ENCODE measurements at regions not wholly inside any gene's neighbourhood (a gene's known extent, or its start where the extent isn't known, plus 50 kb on each side); places are given as distances from the start of the nearest gene placed in this dataset.

DNA sequence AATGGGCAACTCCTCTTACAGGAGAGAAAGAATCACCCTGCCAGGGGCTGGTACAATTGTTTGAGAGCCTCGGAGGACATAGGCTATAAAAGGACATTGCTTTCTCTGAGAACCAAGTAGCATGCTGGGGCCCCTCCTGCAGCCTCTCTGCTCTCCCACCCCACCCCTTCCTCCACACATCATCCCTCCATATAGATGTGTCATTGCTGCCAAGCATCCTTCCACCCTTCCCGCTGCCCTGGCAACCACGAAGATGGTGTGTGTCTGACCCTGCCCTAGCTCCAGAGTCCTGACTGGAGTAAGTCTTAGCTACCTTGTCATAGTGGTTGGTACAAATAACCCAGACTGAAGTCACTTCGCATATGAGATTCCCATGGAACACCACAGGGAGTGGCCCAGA, 129.7 kb downstream of the SNX5 start:
- TF ChIP-seq, protein P1, sequence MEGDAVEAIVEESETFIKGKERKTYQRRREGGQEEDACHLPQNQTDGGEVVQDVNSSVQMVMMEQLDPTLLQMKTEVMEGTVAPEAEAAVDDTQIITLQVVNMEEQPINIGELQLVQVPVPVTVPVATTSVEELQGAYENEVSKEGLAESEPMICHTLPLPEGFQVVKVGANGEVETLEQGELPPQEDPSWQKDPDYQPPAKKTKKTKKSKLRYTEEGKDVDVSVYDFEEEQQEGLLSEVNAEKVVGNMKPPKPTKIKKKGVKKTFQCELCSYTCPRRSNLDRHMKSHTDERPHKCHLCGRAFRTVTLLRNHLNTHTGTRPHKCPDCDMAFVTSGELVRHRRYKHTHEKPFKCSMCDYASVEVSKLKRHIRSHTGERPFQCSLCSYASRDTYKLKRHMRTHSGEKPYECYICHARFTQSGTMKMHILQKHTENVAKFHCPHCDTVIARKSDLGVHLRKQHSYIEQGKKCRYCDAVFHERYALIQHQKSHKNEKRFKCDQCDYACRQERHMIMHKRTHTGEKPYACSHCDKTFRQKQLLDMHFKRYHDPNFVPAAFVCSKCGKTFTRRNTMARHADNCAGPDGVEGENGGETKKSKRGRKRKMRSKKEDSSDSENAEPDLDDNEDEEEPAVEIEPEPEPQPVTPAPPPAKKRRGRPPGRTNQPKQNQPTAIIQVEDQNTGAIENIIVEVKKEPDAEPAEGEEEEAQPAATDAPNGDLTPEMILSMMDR (IDR thresholded peaks at IDR 0.05): no peak
- TF ChIP-seq POLR2A (IDR thresholded peaks at IDR 0.05): no peak
